ENCODE measurements at regions not wholly inside any gene's neighbourhood (a gene's known extent, or its start where the extent isn't known, plus 50 kb on each side); places are given as distances from the start of the nearest gene placed in this dataset.

GRCh38 chr2:82055846-82056245, 1751.3 kb upstream of the LRRTM1 start:
- Histone ChIP-seq H4K20me1 (ENCODE audit: control insufficient read depth, insufficient read depth, low read depth, low read length) (no peaks in the 10 kb centered on the region), H3K79me2 (ENCODE audit: control insufficient read depth, low read length) (no peaks in the 10 kb centered on the region), H3K9me3 (ENCODE audit: control insufficient read depth, insufficient read depth, low read length) (no peaks in the 10 kb centered on the region), H3K4me1 (ENCODE audit: control insufficient read depth, low read length) (no peaks in the 10 kb centered on the region), H3K4me3 (ENCODE audit: low read length) (no peak overlapping the region), H3K27ac (ENCODE audit: low read depth, low read length) (no peak overlapping the region), H3K4me2 (ENCODE audit: low read length) (no peak overlapping the region), H3F3A (ENCODE audit: control insufficient read depth, insufficient read depth) (no peaks in the 10 kb centered on the region), H3K27me3 (ENCODE audit: control insufficient read depth, low read length) (no peaks in the 10 kb centered on the region), H3K9me2 (replicated peaks; ENCODE audit: control insufficient read depth, low read length) (no peaks in the 10 kb centered on the region), H3K36me3 (ENCODE audit: control insufficient read depth, low read length) (no peaks in the 10 kb centered on the region)
- no peak for TF ChIP-seq EZH2phosphoT487 (IDR thresholded peaks at IDR 0.05; ENCODE audit: borderline replicate concordance, low read length)
- TF ChIP-seq CTCF (IDR thresholded peaks at IDR 0.05; ENCODE audit: low read depth, low read length, poor library complexity, severe bottlenecking): no peak

- H3F3A ChIP-seq (ENCODE audit: control insufficient read depth, insufficient read depth): no peaks in the 10 kb centered on the region
- H3K36me3 ChIP-seq (ENCODE audit: control insufficient read depth, low read length): no peaks in the 10 kb centered on the region
- H3K27me3 ChIP-seq (ENCODE audit: control insufficient read depth, low read length): no peaks in the 10 kb centered on the region
- no peak overlapping the region for H3K27ac ChIP-seq (ENCODE audit: low read depth, low read length)
- no peak for TF ChIP-seq CTCF (IDR thresholded peaks at IDR 0.05; ENCODE audit: low read depth, low read length, poor library complexity, severe bottlenecking)
- no peak for TF ChIP-seq EZH2phosphoT487 (IDR thresholded peaks at IDR 0.05; ENCODE audit: borderline replicate concordance, low read length)
- no peaks in the 10 kb centered on the region for H3K9me2 ChIP-seq (replicated peaks; ENCODE audit: control insufficient read depth, low read length)
- H3K4me2 ChIP-seq (ENCODE audit: low read length): no peak overlapping the region
- H3K79me2 ChIP-seq (ENCODE audit: control insufficient read depth, low read length): no peaks in the 10 kb centered on the region
- H3K9me3 ChIP-seq (ENCODE audit: control insufficient read depth, insufficient read depth, low read length): no peaks in the 10 kb centered on the region; the same call in 1 of the 2 replicates
- no peak overlapping the region for H3K4me3 ChIP-seq (ENCODE audit: low read length)
- H4K20me1 ChIP-seq (ENCODE audit: control insufficient read depth, insufficient read depth, low read depth, low read length): no peaks in the 10 kb centered on the region
- H3K4me1 ChIP-seq (ENCODE audit: control insufficient read depth, low read length): no peaks in the 10 kb centered on the region
These were observed 1739.3 kb upstream of the LRRTM1 start for GRCh38 chr2:82043867-82044266.

- H3K27me3 ChIP-seq (ENCODE audit: control insufficient read depth, low read length): no peaks in the 10 kb centered on the region
- TF ChIP-seq CTCF (IDR thresholded peaks at IDR 0.05; ENCODE audit: low read depth, low read length, poor library complexity, severe bottlenecking): no peak
- no peak for TF ChIP-seq EZH2phosphoT487 (IDR thresholded peaks at IDR 0.05; ENCODE audit: borderline replicate concordance, low read length)
- no peaks in the 10 kb centered on the region; the same call in 1 of the 2 replicates for H3K9me3 ChIP-seq (ENCODE audit: control insufficient read depth, insufficient read depth, low read length)
- H3K4me3 ChIP-seq (ENCODE audit: low read length): no peak overlapping the region
- H3K9me2 ChIP-seq (replicated peaks; ENCODE audit: control insufficient read depth, low read length): no peaks in the 10 kb centered on the region
- no peaks in the 10 kb centered on the region for H3K36me3 ChIP-seq (ENCODE audit: control insufficient read depth, low read length)
- no peaks in the 10 kb centered on the region for H3K79me2 ChIP-seq (ENCODE audit: control insufficient read depth, low read length)
- H3K4me2 ChIP-seq (ENCODE audit: low read length): no peak overlapping the region
- H4K20me1 ChIP-seq (ENCODE audit: control insufficient read depth, insufficient read depth, low read depth, low read length): no peaks in the 10 kb centered on the region
- no peaks in the 10 kb centered on the region for H3F3A ChIP-seq (ENCODE audit: control insufficient read depth, insufficient read depth)
- no peaks in the 10 kb centered on the region for H3K4me1 ChIP-seq (ENCODE audit: control insufficient read depth, low read length)
- no peak overlapping the region for H3K27ac ChIP-seq (ENCODE audit: low read depth, low read length)
These were observed 1723.5 kb upstream of the LRRTM1 start for GRCh38 chr2:82027921-82028615.

Measured in DOHH2 (cell line).